ENCODE measurements at regions not wholly inside any gene's neighbourhood (a gene's known extent, or its start where the extent isn't known, plus 50 kb on each side); places are given as distances from the start of the nearest gene placed in this dataset.

GRCh38 chr22:48602805-48603518 is 1224.7 kb downstream of the BRD1 start:
- TF ChIP-seq CTCF (IDR thresholded peaks at IDR 0.05) (no peak), POLR2A (IDR thresholded peaks at IDR 0.05) (no peak)
